ENCODE measurements at regions not wholly inside any gene's neighbourhood (a gene's known extent, or its start where the extent isn't known, plus 50 kb on each side); places are given as distances from the start of the nearest gene placed in this dataset.

DNA sequence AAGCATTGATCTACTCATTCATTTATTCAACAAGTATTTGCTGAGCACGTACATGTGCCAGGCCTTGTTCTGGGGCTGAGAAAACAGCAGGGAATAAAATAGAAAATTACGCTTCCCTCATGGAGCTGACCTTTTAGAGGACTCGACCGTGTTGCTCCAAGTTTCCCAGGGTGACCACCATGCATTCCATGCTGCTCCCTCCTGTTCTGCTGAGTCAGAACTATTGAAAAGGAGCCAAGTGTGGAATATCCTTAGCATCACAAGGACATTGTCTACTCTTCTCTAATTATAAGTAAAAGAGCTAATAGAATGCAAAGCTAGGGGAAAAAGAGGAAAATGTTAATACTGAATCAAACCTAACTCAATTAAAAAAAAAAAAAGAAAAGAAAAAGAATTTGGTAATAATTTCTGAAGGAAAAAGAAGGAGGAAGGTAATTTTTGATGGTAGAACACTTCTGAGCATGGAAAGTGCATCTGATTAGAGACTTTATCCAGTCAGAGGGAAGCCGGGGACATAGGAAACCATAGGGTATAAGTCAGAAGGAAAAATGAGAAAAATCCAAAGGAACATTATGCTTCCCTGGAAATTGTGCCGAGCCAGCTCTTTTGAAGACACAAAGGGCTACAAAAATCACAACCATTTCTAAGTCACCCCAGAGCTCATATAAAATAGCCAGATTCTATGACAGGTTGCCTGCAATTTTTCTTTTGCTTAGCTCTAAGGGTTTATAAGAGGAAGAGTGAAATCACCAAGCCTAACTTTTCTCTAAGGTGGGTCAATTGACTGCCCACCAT lies 339.4 kb downstream of the RND3 start:
- H3K4me3 ChIP-seq (ENCODE audit: low read length): no peak overlapping the region
- H3K27ac ChIP-seq (ENCODE audit: low read length): no peak overlapping the region
- H3K4me2 ChIP-seq (ENCODE audit: low read length): no peak overlapping the region
- no peaks in the 10 kb centered on the region for H3K36me3 ChIP-seq (replicated peaks; ENCODE audit: low read depth, low read length)
- no peak overlapping the region for H2AFZ ChIP-seq (ENCODE audit: low read depth, low read length)
- no peak for TF ChIP-seq CTCF (IDR thresholded peaks at IDR 0.05; ENCODE audit: low read depth, low read length)
- no peak for TF ChIP-seq EZH2phosphoT487 (IDR thresholded peaks at IDR 0.05; ENCODE audit: low read depth)
- H3K79me2 ChIP-seq (ENCODE audit: low read length): no peaks in the 10 kb centered on the region
- no peaks in the 10 kb centered on the region for H4K20me1 ChIP-seq (ENCODE audit: insufficient read depth, low read length)
- H3K4me1 ChIP-seq (ENCODE audit: low read length): no peaks in the 10 kb centered on the region
- no peak overlapping the region for H3K9ac ChIP-seq (ENCODE audit: low read length)
- peaks cover 17% of the 10 kb centered on the region; the same call in 1 of the 2 replicates for H3K9me3 ChIP-seq (ENCODE audit: insufficient read depth, low read length)
- no peaks in the 10 kb centered on the region for H3K27me3 ChIP-seq (ENCODE audit: low read depth, low read length)

- Histone ChIP-seq H4K20me1 (ENCODE audit: insufficient read depth, low read length) (no peaks in the 10 kb centered on the region), H3K9me3 (ENCODE audit: insufficient read depth, low read length) (peaks cover 17% of the 10 kb centered on the region; the same call in 1 of the 2 replicates), H3K4me2 (ENCODE audit: low read length) (no peak overlapping the region), H3K27me3 (ENCODE audit: low read depth, low read length) (no peaks in the 10 kb centered on the region), H3K4me1 (ENCODE audit: low read length) (no peaks in the 10 kb centered on the region), H3K4me3 (ENCODE audit: low read length) (no peak overlapping the region), H3K9ac (ENCODE audit: low read length) (no peak overlapping the region), H3K36me3 (replicated peaks; ENCODE audit: low read depth, low read length) (no peaks in the 10 kb centered on the region), H2AFZ (ENCODE audit: low read depth, low read length) (no peak overlapping the region), H3K27ac (ENCODE audit: low read length) (no peak overlapping the region), H3K79me2 (ENCODE audit: low read length) (no peaks in the 10 kb centered on the region)
- no peak for TF ChIP-seq CTCF (IDR thresholded peaks at IDR 0.05; ENCODE audit: low read depth, low read length)
- TF ChIP-seq EZH2phosphoT487 (IDR thresholded peaks at IDR 0.05; ENCODE audit: low read depth): no peak
These were observed 340.6 kb downstream of the RND3 start for GRCh38 chr2:150146879-150147278.

- H3K9me3 ChIP-seq (ENCODE audit: insufficient read depth, low read length): peaks cover 17% of the 10 kb centered on the region; the same call in 1 of the 2 replicates
- H3K9ac ChIP-seq (ENCODE audit: low read length): no peak overlapping the region
- no peaks in the 10 kb centered on the region for H3K4me1 ChIP-seq (ENCODE audit: low read length)
- no peak overlapping the region for H3K27ac ChIP-seq (ENCODE audit: low read length)
- no peaks in the 10 kb centered on the region for H3K79me2 ChIP-seq (ENCODE audit: low read length)
- H3K36me3 ChIP-seq (replicated peaks; ENCODE audit: low read depth, low read length): no peaks in the 10 kb centered on the region
- no peak overlapping the region for H3K4me3 ChIP-seq (ENCODE audit: low read length)
- H3K4me2 ChIP-seq (ENCODE audit: low read length): no peak overlapping the region
- TF ChIP-seq EZH2phosphoT487 (IDR thresholded peaks at IDR 0.05; ENCODE audit: low read depth) (no peak), CTCF (IDR thresholded peaks at IDR 0.05; ENCODE audit: low read depth, low read length) (no peak)
- H4K20me1 ChIP-seq (ENCODE audit: insufficient read depth, low read length): no peaks in the 10 kb centered on the region
- no peaks in the 10 kb centered on the region for H3K27me3 ChIP-seq (ENCODE audit: low read depth, low read length)
- H2AFZ ChIP-seq (ENCODE audit: low read depth, low read length): no peak overlapping the region
These were observed 342.2 kb downstream of the RND3 start for GRCh38 chr2:150145299-150145692.

DNA sequence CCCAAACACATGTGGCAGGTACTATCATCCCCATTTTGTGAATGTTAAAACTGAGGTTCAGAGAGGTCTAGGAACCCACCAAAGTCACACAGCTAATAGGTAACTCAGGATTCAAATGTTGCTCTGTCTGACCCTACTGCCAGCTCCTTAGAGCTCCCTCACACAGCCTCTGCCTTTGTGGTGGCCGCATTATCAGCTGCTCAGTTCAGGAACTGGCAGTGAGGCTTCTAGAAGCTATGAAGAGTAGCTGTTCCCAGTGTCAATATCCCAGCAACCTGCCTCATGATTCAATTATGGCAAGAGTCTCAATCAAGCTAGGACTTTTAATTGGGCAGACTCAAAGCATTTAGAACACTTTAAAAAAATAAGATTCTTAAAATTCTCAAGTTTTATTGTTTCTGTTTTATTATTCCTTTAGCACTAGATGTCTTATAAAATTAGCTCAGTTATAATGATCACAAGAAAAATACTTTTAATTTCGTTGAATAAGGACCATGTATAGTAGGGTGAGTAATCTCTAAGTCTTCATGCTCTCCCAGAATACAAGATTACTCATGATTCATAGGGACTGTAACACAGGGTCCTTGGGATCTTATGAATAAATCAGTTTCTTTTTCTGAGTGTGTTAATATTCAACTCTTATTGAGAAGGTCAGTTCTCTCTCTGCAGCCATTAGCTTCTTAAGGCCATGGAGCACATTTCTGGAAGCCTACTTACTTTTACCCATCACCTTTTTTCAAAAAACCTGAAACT lies 342.7 kb downstream of the RND3 start:
- H3K36me3 ChIP-seq (replicated peaks; ENCODE audit: low read depth, low read length): no peaks in the 10 kb centered on the region
- H3K27ac ChIP-seq (ENCODE audit: low read length): no peak overlapping the region
- no peak overlapping the region for H3K9ac ChIP-seq (ENCODE audit: low read length)
- no peaks in the 10 kb centered on the region for H3K79me2 ChIP-seq (ENCODE audit: low read length)
- H3K4me1 ChIP-seq (ENCODE audit: low read length): no peaks in the 10 kb centered on the region
- no peaks in the 10 kb centered on the region for H3K27me3 ChIP-seq (ENCODE audit: low read depth, low read length)
- TF ChIP-seq CTCF (IDR thresholded peaks at IDR 0.05; ENCODE audit: low read depth, low read length): no peak
- no peak for TF ChIP-seq EZH2phosphoT487 (IDR thresholded peaks at IDR 0.05; ENCODE audit: low read depth)
- H3K9me3 ChIP-seq (ENCODE audit: insufficient read depth, low read length): peaks cover 17% of the 10 kb centered on the region; the same call in 1 of the 2 replicates
- H2AFZ ChIP-seq (ENCODE audit: low read depth, low read length): no peak overlapping the region
- H4K20me1 ChIP-seq (ENCODE audit: insufficient read depth, low read length): no peaks in the 10 kb centered on the region
- no peak overlapping the region for H3K4me2 ChIP-seq (ENCODE audit: low read length)
- no peak overlapping the region for H3K4me3 ChIP-seq (ENCODE audit: low read length)
